SK-N-SH treated with all-trans-retinoic acid at 6 μM for 48 hours (cell line): ENCODE measurements at regions not wholly inside any gene's neighbourhood (a gene's known extent, or its start where the extent isn't known, plus 50 kb on each side); places are given as distances from the start of the nearest gene placed in this dataset.

Experiments
- ATAC-seq: fragments of 200-7000 bp; cut with Tn5 transposase; 3 replicates; pipeline ENCODE4 v1.9.1; 2020; ENCODE audit warnings: mild to moderate bottlenecking, moderate library complexity
- ARNTL ChIP-seq: fragments of 450-650 bp; formaldehyde crosslinking; IDR thresholded peaks from 2 replicates; pipeline ENCODE4 v1.5.0; 2020; ENCODE audit warnings: low read depth, mild to moderate bottlenecking, moderate library complexity, borderline replicate concordance
- CSDC2 ChIP-seq: fragments of 250-450 bp; sonication (Bioruptor Pico); IDR thresholded peaks from 2 replicates; pipeline ENCODE4 v1.5.0; 2020; ENCODE audit warnings: mild to moderate bottlenecking, moderate library complexity
- CSRNP3 ChIP-seq: fragments of 250-450 bp; sonication (Bioruptor Pico); IDR thresholded peaks from 2 replicates; pipeline ENCODE4 v1.5.1; 2021; ENCODE audit warnings: mild to moderate bottlenecking, moderate library complexity
- ESRRG ChIP-seq: fragments of 250-450 bp; sonication (Bioruptor Pico); IDR thresholded peaks from 2 replicates; pipeline ENCODE4 v1.6.1; 2021; ENCODE audit warnings: mild to moderate bottlenecking
- GLIS3 ChIP-seq: fragments of 250-450 bp; sonication (Bioruptor Pico); IDR thresholded peaks from 2 replicates; pipeline ENCODE4 v1.5.0; 2020; ENCODE audit warnings: mild to moderate bottlenecking, moderate library complexity
- OSR1 ChIP-seq: fragments of 250-450 bp; sonication (Bioruptor Pico); IDR thresholded peaks from 2 replicates; pipeline ENCODE4 v1.8.0; 2022; ENCODE audit warnings: moderate library complexity, mild to moderate bottlenecking, inconsistent platforms
- PPARA ChIP-seq: fragments of 250-450 bp; sonication (Bioruptor Pico); IDR thresholded peaks from 2 replicates; pipeline ENCODE4 v1.5.0; 2020; ENCODE audit warnings: mild to moderate bottlenecking, borderline replicate concordance
- RARB ChIP-seq: fragments of 250-450 bp; sonication (Bioruptor Pico); IDR thresholded peaks from 2 replicates; pipeline ENCODE4 v1.8.0; 2021; ENCODE audit warnings: mild to moderate bottlenecking, moderate library complexity
- SNAI2 ChIP-seq: fragments of 250-450 bp; sonication (Bioruptor Pico); IDR thresholded peaks from 2 replicates; pipeline ENCODE4 v1.5.0; 2020; ENCODE audit warnings: mild to moderate bottlenecking, moderate library complexity
- TCF4 ChIP-seq: fragments of 250-450 bp; sonication (Bioruptor Pico); IDR thresholded peaks from 2 replicates; pipeline ENCODE4 v1.8.0; 2021; ENCODE audit warnings: mild to moderate bottlenecking, moderate library complexity, borderline replicate concordance
- TOX ChIP-seq: fragments of 250-450 bp; sonication (Bioruptor Pico); IDR thresholded peaks from 2 replicates; pipeline ENCODE4 v1.8.0; 2021; ENCODE audit warnings: mild to moderate bottlenecking, moderate library complexity, borderline replicate concordance
- ZC3H10 ChIP-seq: fragments of 250-450 bp; sonication (Bioruptor Pico); IDR thresholded peaks from 2 replicates; pipeline ENCODE4 v1.5.1; 2021; ENCODE audit warnings: mild to moderate bottlenecking, moderate library complexity
- ZFP3 ChIP-seq: fragments of 250-450 bp; sonication (Bioruptor Pico); IDR thresholded peaks from 2 replicates; pipeline ENCODE4 v1.5.0; 2020; ENCODE audit warnings: mild to moderate bottlenecking, moderate library complexity
- ZFP30 ChIP-seq: fragments of 450-650 bp; formaldehyde crosslinking; IDR thresholded peaks from 2 replicates; pipeline ENCODE4 v1.5.0; 2022; ENCODE audit warnings: mild to moderate bottlenecking, moderate library complexity
- ZNF70 ChIP-seq: fragments of 450-650 bp; formaldehyde crosslinking; IDR thresholded peaks from 2 replicates; pipeline ENCODE4 v1.5.0; 2020; ENCODE audit warnings: mild to moderate bottlenecking, moderate library complexity
- ZNF8 ChIP-seq: fragments of 450-650 bp; formaldehyde crosslinking; IDR thresholded peaks from 2 replicates; pipeline ENCODE4 v1.5.0; 2020; ENCODE audit warnings: mild to moderate bottlenecking, moderate library complexity
- TF ChIP-seq, protein P1 (sequence below): fragments of 250-450 bp; sonication (Bioruptor Pico); IDR thresholded peaks from 2 replicates; pipeline ENCODE4 v1.5.1; 2020; ENCODE audit warnings: low read depth, mild to moderate bottlenecking, moderate library complexity
- TF ChIP-seq, protein P2 (sequence below): fragments of 250-450 bp; sonication (Bioruptor Pico); IDR thresholded peaks from 2 replicates; pipeline ENCODE4 v1.8.0; 2020; ENCODE audit warnings: mild to moderate bottlenecking, moderate library complexity, borderline replicate concordance
- TF ChIP-seq, protein P3 (sequence below): fragments of 250-450 bp; sonication (Bioruptor Pico); IDR thresholded peaks from 2 replicates; pipeline ENCODE4 v1.8.0; 2021; ENCODE audit warnings: low read depth, mild to moderate bottlenecking, moderate library complexity, borderline replicate concordance

DNA sequence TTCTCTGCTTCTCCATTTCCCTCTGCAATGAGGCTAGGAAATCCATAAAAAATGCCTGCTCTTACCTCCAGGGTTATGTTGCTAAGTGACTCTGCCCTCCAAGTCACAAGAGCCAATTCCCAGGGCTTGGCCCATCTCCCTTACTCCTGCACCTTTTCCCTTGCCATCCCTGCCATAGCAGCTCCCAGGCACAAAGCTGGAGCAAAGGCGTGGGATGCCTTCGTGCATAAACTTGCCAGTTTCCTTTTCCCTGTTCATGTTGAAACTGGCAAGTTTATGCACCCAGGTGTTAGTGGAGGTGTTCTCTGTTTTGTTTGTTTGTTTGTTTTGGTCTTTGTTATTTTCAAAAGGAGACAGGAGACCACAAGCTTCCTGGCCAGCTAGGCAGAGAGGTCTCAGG lies 195.1 kb downstream of the ACKR3 start (continued):
- TF ChIP-seq TOX (CRISPR knock-in tag) (no peak), ZFP3 (CRISPR knock-in tag) (no peak)

DNA sequence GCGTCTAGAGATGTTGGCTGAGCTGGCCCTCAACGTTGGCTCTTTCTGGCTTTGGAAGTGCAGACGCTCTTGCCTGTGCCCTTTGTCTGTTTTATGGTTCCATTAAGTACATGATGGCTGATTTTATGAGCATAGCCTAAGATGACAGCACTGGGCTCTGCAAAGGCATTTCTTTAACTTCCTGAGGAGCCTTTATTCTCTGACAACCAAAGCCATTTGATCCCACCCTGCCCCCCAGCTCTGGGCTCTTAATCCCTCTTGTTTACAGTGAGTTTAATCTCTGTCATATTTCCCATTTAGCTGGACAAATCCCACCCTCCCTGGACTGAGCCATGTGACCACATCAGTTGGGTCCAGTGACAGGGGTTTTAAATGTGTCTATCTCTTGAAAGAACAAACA lies 195.9 kb downstream of the ACKR3 start:
- TF ChIP-seq ESRRG (CRISPR knock-in tag) (no peak), ZNF8 (CRISPR knock-in tag) (no peak), PPARA (no peak), ARNTL (no peak), ZC3H10 (CRISPR knock-in tag) (no peak), RARB (CRISPR knock-in tag) (no peak), SNAI2 (CRISPR knock-in tag) (no peak), ZFP30 (CRISPR knock-in tag) (no peak), TCF4 (CRISPR knock-in tag) (no peak)
- TF ChIP-seq, protein P1, sequence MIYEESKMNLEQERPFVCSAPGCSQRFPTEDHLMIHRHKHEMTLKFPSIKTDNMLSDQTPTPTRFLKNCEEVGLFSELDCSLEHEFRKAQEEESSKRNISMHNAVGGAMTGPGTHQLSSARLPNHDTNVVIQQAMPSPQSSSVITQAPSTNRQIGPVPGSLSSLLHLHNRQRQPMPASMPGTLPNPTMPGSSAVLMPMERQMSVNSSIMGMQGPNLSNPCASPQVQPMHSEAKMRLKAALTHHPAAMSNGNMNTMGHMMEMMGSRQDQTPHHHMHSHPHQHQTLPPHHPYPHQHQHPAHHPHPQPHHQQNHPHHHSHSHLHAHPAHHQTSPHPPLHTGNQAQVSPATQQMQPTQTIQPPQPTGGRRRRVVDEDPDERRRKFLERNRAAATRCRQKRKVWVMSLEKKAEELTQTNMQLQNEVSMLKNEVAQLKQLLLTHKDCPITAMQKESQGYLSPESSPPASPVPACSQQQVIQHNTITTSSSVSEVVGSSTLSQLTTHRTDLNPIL (CRISPR knock-in tag), result no peak

DNA sequence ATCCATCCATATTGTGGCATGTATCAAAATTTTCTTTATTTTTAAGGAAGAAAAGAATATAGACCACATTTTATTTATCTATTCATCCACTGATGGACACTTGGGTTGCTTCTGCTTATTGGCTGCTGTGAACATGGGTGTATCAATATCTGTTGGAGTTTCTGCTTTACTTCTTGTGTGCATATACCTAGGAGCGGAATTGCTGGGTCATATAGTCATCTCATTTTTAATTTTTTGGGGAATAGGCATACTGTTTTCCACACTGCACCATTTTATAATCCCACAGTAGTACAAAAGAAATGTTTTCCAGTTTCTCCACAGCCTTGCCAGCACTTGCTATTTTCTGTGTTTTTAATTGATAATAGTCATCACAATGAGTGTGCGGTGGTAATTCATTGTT lies 197.2 kb downstream of the ACKR3 start:
- no peak for ATAC-seq
- no peak for TF ChIP-seq ZNF70
- no peak for TF ChIP-seq ESRRG (CRISPR knock-in tag)
- no peak for TF ChIP-seq ZFP30 (CRISPR knock-in tag)
- TF ChIP-seq RARB (CRISPR knock-in tag), result no peak
- TF ChIP-seq OSR1 (CRISPR knock-in tag), result no peak
- TF ChIP-seq ZNF8 (CRISPR knock-in tag), result no peak
- TF ChIP-seq CSDC2 (CRISPR knock-in tag), result no peak
- TF ChIP-seq, protein P2, sequence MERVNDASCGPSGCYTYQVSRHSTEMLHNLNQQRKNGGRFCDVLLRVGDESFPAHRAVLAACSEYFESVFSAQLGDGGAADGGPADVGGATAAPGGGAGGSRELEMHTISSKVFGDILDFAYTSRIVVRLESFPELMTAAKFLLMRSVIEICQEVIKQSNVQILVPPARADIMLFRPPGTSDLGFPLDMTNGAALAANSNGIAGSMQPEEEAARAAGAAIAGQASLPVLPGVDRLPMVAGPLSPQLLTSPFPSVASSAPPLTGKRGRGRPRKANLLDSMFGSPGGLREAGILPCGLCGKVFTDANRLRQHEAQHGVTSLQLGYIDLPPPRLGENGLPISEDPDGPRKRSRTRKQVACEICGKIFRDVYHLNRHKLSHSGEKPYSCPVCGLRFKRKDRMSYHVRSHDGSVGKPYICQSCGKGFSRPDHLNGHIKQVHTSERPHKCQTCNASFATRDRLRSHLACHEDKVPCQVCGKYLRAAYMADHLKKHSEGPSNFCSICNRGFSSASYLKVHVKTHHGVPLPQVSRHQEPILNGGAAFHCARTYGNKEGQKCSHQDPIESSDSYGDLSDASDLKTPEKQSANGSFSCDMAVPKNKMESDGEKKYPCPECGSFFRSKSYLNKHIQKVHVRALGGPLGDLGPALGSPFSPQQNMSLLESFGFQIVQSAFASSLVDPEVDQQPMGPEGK (CRISPR knock-in tag), result no peak
- no peak for TF ChIP-seq CSRNP3 (CRISPR knock-in tag)
- TF ChIP-seq SNAI2 (CRISPR knock-in tag), result no peak
- no peak for TF ChIP-seq ZFP3 (CRISPR knock-in tag)
- no peak for TF ChIP-seq GLIS3 (CRISPR knock-in tag)
- TF ChIP-seq, protein P3, sequence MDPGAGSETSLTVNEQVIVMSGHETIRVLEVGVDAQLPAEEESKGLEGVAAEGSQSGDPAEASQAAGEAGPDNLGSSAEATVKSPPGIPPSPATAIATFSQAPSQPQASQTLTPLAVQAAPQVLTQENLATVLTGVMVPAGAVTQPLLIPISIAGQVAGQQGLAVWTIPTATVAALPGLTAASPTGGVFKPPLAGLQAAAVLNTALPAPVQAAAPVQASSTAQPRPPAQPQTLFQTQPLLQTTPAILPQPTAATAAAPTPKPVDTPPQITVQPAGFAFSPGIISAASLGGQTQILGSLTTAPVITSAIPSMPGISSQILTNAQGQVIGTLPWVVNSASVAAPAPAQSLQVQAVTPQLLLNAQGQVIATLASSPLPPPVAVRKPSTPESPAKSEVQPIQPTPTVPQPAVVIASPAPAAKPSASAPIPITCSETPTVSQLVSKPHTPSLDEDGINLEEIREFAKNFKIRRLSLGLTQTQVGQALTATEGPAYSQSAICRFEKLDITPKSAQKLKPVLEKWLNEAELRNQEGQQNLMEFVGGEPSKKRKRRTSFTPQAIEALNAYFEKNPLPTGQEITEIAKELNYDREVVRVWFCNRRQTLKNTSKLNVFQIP (CRISPR knock-in tag), result no peak

More for the DNA sequence above, 195.9 kb downstream of the ACKR3 start:
- ATAC-seq, result no peak

GRCh38 chr2:236767941-236768340 lies 198.3 kb downstream of the ACKR3 start:
- ATAC-seq, result no peak
- TF ChIP-seq TCF4 (CRISPR knock-in tag) (no peak), SNAI2 (CRISPR knock-in tag) (no peak), CSRNP3 (CRISPR knock-in tag) (no peak), ZFP30 (CRISPR knock-in tag) (no peak)
- TF ChIP-seq, protein P1 (CRISPR knock-in tag), result no peak
